A549 (cell line): ENCODE measurements at regions not wholly inside any gene's neighbourhood (a gene's known extent, or its start where the extent isn't known, plus 50 kb on each side); places are given as distances from the start of the nearest gene placed in this dataset.

Experiments used
- ATAC-seq, 2 experiments: fragments of 200-7000 bp in 1 of 2; fragments of >200 bp in 1 of 2; cut with Nextera tagmentation in 1 of 2; cut with Tn5 transposase in 1 of 2; 3 replicates each; pipeline versions ENCODE4 v1.8.0 to v1.9.1; 2018 to 2020; ENCODE audit warnings: mild to moderate bottlenecking in 1 of 2, moderate library complexity in 1 of 2
- CTCF ChIA-PET: fragments of 300-600 bp; sonication (Branson Sonifier 250); formaldehyde crosslinking; extraction: SDS; loops from one replicate; lab custom pipeline; 2021; ENCODE audit warnings: antibody characterized with exemption, inconsistent platforms; lab: Yijun Ruan, JAX
- POLR2A ChIA-PET: fragments of 350-600 bp; formaldehyde crosslinking; extraction: SDS; loops from one replicate; lab custom pipeline; 2021; ENCODE audit warnings: antibody characterized with exemption, inconsistent platforms; lab: Yijun Ruan, JAX
- DNase-seq, 2 experiments: peaks; one replicate each; pipeline versions ENCODE4 v3.0.0 to v3.0.0-alpha.2; 2011 to 2016; ENCODE audit warnings: low read depth in 1 of 2, low spot score in 1 of 2
- FAIRE-seq: peaks from 2 replicates; lab custom pipeline; 2011; peaks lifted over from hg19 to GRCh38; lab: Jason Lieb, UNC
- H3K27ac ChIP-seq, 2 experiments: fragments of >200 bp; sonication (Bioruptor Twin); formaldehyde crosslinking; 3 replicates each; pipeline ENCODE4 v1.5.1; 2016 to 2017
- H3K4me1 ChIP-seq: fragments of >200 bp; sonication (Bioruptor Twin); formaldehyde crosslinking; 3 replicates; pipeline ENCODE4 v1.6.1; 2016
- H3K4me2 ChIP-seq: fragments of >200 bp; sonication (Bioruptor Twin); formaldehyde crosslinking; 3 replicates; pipeline ENCODE4 v1.6.1; 2016
- H3K4me3 ChIP-seq: fragments of >200 bp; sonication (Bioruptor Twin); formaldehyde crosslinking; 3 replicates; pipeline ENCODE4 v1.5.1; 2016
- H3K9me3 ChIP-seq: fragments of >200 bp; sonication (Bioruptor Twin); formaldehyde crosslinking; 3 replicates; pipeline ENCODE4 v1.6.1; 2016
- CBX2 ChIP-seq: fragments of 200-600 bp; sonication (generic); IDR thresholded peaks from 2 replicates; pipeline ENCODE4 v1.6.1; 2016; ENCODE audit warnings: low read depth, mild to moderate bottlenecking, borderline replicate concordance
- CEBPB ChIP-seq, 2 experiments: fragments of >200 bp in 1 of 2; sonication (Bioruptor Twin) in 1 of 2; formaldehyde crosslinking in 1 of 2; IDR thresholded peaks; 2 replicates each; pipeline ENCODE4 v1.6.1; 2012 to 2016
- CHD2 ChIP-seq: fragments of 150-350 bp; IDR thresholded peaks from 2 replicates; pipeline ENCODE4 v1.6.1; 2014; ENCODE audit warnings: low read length; ENCODE audit not compliant: partially characterized antibody
- CHD4 ChIP-seq: fragments of 200-600 bp; sonication (generic); IDR thresholded peaks from 2 replicates; pipeline ENCODE4 v1.6.1; 2016; ENCODE audit warnings: antibody characterized with exemption, mild to moderate bottlenecking, borderline replicate concordance
- E2F6 ChIP-seq: IDR thresholded peaks from 2 replicates; pipeline ENCODE4 v1.6.1; 2012; ENCODE audit warnings: low read depth, borderline replicate concordance
- EP300 ChIP-seq, 2 experiments: fragments of >200 bp; sonication (Bioruptor Twin); formaldehyde crosslinking; IDR thresholded peaks; 2 replicates in 1 of 2; 3 replicates in 1 of 2; pipeline ENCODE4 v1.6.1; 2016 to 2017
- FOXS1 ChIP-seq: fragments of 250-450 bp; sonication (Bioruptor Pico); IDR thresholded peaks from 2 replicates; pipeline ENCODE4 v1.5.0; 2020; ENCODE audit warnings: mild to moderate bottlenecking, moderate library complexity
- HMGXB4 ChIP-seq: fragments of 250-450 bp; sonication (Bioruptor Pico); IDR thresholded peaks from 2 replicates; pipeline ENCODE4 v1.5.0; 2021; ENCODE audit warnings: mild to moderate bottlenecking, moderate library complexity, borderline replicate concordance
- HOXB5 ChIP-seq: fragments of 250-450 bp; sonication (Bioruptor Pico); IDR thresholded peaks from 2 replicates; pipeline ENCODE4 v1.5.0; 2020; ENCODE audit warnings: mild to moderate bottlenecking, moderate library complexity
- JUN ChIP-seq, 2 experiments: fragments of >200 bp; sonication (Bioruptor Twin); formaldehyde crosslinking; IDR thresholded peaks; 2 replicates in 1 of 2; 3 replicates in 1 of 2; pipeline ENCODE4 v1.6.1; 2016 to 2017
- KDM1A ChIP-seq: fragments of 200-600 bp; sonication (generic); IDR thresholded peaks from 2 replicates; pipeline ENCODE4 v1.6.1; 2016; ENCODE audit warnings: low read depth, mild to moderate bottlenecking
- KDM5A ChIP-seq: fragments of 200-600 bp; sonication (generic); IDR thresholded peaks from 2 replicates; pipeline ENCODE4 v1.6.1; 2016; ENCODE audit warnings: antibody characterized with exemption, mild to moderate bottlenecking
- MAFK ChIP-seq: fragments of 450-650 bp; IDR thresholded peaks from 2 replicates; pipeline ENCODE4 v1.6.1; 2014; ENCODE audit not compliant: partially characterized antibody
- MAX ChIP-seq: IDR thresholded peaks from 2 replicates; pipeline ENCODE4 v1.6.1; 2012
- NFE2L2 ChIP-seq: fragments of 150-350 bp; conservative IDR thresholded peaks from 2 replicates; pipeline ENCODE4 v1.6.1; 2014; ENCODE audit warnings: low read length
- NR3C1 ChIP-seq: fragments of >200 bp; sonication (Bioruptor Twin); formaldehyde crosslinking; IDR thresholded peaks from 3 replicates; pipeline ENCODE4 v1.6.1; 2017
- POLR2AphosphoS2 ChIP-seq: conservative IDR thresholded peaks from 2 replicates; pipeline ENCODE4 v1.6.1; 2012; ENCODE audit warnings: low read length, improper control_type of control experiment, inconsistent platforms
- RAD21 ChIP-seq, 2 experiments: fragments of >200 bp in 1 of 2; sonication (Bioruptor Twin) in 1 of 2; formaldehyde crosslinking in 1 of 2; IDR thresholded peaks in 1 of 2; conservative IDR thresholded peaks in 1 of 2; 2 replicates in 1 of 2; 3 replicates in 1 of 2; pipeline ENCODE4 v1.6.1; 2012 to 2018; ENCODE audit warnings: inconsistent platforms in 1 of 2
- RARB ChIP-seq: fragments of 250-450 bp; sonication (Bioruptor Pico); IDR thresholded peaks from 2 replicates; pipeline ENCODE4 v1.8.0; 2021; ENCODE audit warnings: mild to moderate bottlenecking, moderate library complexity
- SMC3 ChIP-seq: fragments of >200 bp; sonication (Bioruptor Twin); formaldehyde crosslinking; IDR thresholded peaks from 3 replicates; pipeline ENCODE4 v1.6.1; 2018; ENCODE audit warnings: inconsistent platforms
- SREBF2 ChIP-seq: fragments of 450-650 bp; IDR thresholded peaks from 2 replicates; pipeline ENCODE4 v1.6.1; 2014; ENCODE audit warnings: mild to moderate bottlenecking, moderate library complexity
- USF2 ChIP-seq: fragments of 450-650 bp; IDR thresholded peaks from 2 replicates; pipeline ENCODE4 v1.6.1; 2014; ENCODE audit warnings: antibody characterized with exemption
- ZSCAN20 ChIP-seq: fragments of 250-450 bp; sonication (Bioruptor Pico); IDR thresholded peaks from 2 replicates; pipeline ENCODE4 v1.8.0; 2022; ENCODE audit warnings: mild to moderate bottlenecking, moderate library complexity
- WGBS: methylation state at CpG from one replicate; pipeline ENCODE4 v1.1.6; 2017; ENCODE audit errors: missing lambda C conversion rate; 5-methylcytosine and 5-hydroxymethylcytosine counted together

- TF ChIP-seq MAFK, result no peak
- TF ChIP-seq EP300 (IDR thresholded peaks at IDR 0.05), result no peak
Measured at GRCh38 chr1:112307930-112308591, 88.0 kb upstream of the CTTNBP2NL start (continued).

- POLR2A ChIA-PET, result no interaction called here
- Histone ChIP-seq H3K4me2 (no peak overlapping the region), H3K27ac (no peak overlapping the region)
- no peak for TF ChIP-seq NR3C1
- TF ChIP-seq HMGXB4 (CRISPR knock-in tag), result no peak
- no peak for TF ChIP-seq KDM5A
- no peak for TF ChIP-seq HOXB5 (CRISPR knock-in tag)
- no peak for TF ChIP-seq JUN (IDR thresholded peaks at IDR 0.05)
- TF ChIP-seq MAFK, result no peak
- TF ChIP-seq RARB (CRISPR knock-in tag), result no peak
- TF ChIP-seq MAX, result no peak
- TF ChIP-seq, all 56 proteins: peak for 0
- ATAC-seq (no peak), FAIRE-seq (no peak), DNase-seq (no peak)
- Histone ChIP-seq H3K4me1 (no peaks in the 10 kb centered on the region), H3K4me3 (no peak overlapping the region), H3K9me3 (no peaks in the 10 kb centered on the region)
- WGBS, result 13% methylated on average over 4 of the region's 5 CpGs
- CTCF ChIA-PET, result interaction anchor here (0.9 to 1.2 kb wide), 2 partner anchors 10 to 11 kb away, joined by 3 read pairs; no protein-coding TSS in a partner anchor
Measured at GRCh38 chr1:112308716-112309115, 87.3 kb upstream of the CTTNBP2NL start.

- Histone ChIP-seq H3K4me1 (no peaks in the 10 kb centered on the region), H3K27ac (no peak overlapping the region), H3K4me3 (no peak overlapping the region), H3K9me3 (no peaks in the 10 kb centered on the region), H3K4me2 (no peak overlapping the region)
- TF ChIP-seq USF2 (no peak), CBX2 (no peak), ZSCAN20 (CRISPR knock-in tag) (no peak), SREBF2 (no peak), NFE2L2 (no peak), CHD4 (no peak), POLR2AphosphoS2 (no peak), FOXS1 (CRISPR knock-in tag) (no peak)
- DNase-seq, result no peak
- ATAC-seq, result no peak
- ChIA-PET CTCF (no interaction called here), POLR2A (no interaction called here)
- 18% methylated on average over 5 of the region's 5 CpGs for WGBS
- no peak for FAIRE-seq
Measured at GRCh38 chr1:112309499-112309898, 86.5 kb upstream of the CTTNBP2NL start.

GRCh38 chr1:112312315-112312714 lies 83.7 kb upstream of the CTTNBP2NL start:
- Histone ChIP-seq H3K9me3 (no peaks in the 10 kb centered on the region), H3K4me2 (no peak overlapping the region), H3K27ac (no peak overlapping the region), H3K4me3 (no peak overlapping the region), H3K4me1 (no peaks in the 10 kb centered on the region)
- ATAC-seq (no peak), DNase-seq (no peak), FAIRE-seq (no peak)
- no peak for TF ChIP-seq RARB (CRISPR knock-in tag)
- no peak for TF ChIP-seq SMC3
- no peak for TF ChIP-seq JUN (IDR thresholded peaks at IDR 0.05)
- no peak for TF ChIP-seq RAD21 (conservative IDR thresholded peaks at IDR 0.05 in 1 of 2, IDR thresholded peaks at IDR 0.05 in 1 of 2)
- no peak for TF ChIP-seq E2F6
- no peak for TF ChIP-seq KDM1A
- TF ChIP-seq CHD2, result no peak
- no peak for TF ChIP-seq EP300 (IDR thresholded peaks at IDR 0.05)
- no peak for TF ChIP-seq MAX
- no peak for TF ChIP-seq CEBPB (IDR thresholded peaks at IDR 0.05)
- CTCF ChIA-PET, result no interaction called here
- 2% methylated on average over 4 of the region's 5 CpGs for WGBS
- POLR2A ChIA-PET, result no interaction called here
